ENCODE measurements at regions not wholly inside any gene's neighbourhood (a gene's known extent, or its start where the extent isn't known, plus 50 kb on each side); places are given as distances from the start of the nearest gene placed in this dataset.

DNA sequence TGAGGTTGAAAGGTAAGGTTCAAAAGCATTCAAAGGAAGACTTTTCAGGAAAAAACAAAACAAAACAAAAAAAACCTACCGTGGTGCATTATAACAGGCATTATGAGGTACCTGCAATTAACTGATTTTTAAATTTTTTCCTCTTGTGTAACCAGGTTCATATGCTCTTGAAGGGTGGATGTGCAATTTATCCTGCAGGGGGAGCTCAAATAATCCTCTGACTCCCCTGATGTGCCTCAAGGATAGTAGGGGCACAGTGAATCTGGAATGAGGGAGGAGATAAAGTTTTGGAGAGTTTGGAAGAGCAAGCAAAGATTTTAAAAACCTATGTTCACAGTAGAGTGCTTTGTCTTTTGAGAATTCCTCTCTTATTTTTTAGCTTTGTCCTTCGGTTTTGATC, 1349.4 kb downstream of the CDH8 start:
- in situ Hi-C loops (cut with MboI) = no loop called here
- Histone ChIP-seq H3K79me2 (ENCODE audit: insufficient read depth) (no peaks in the 10 kb centered on the region), H3K36me3 (ENCODE audit: low read depth) (no peaks in the 10 kb centered on the region), H3K4me2 (ENCODE audit: unreplicated experiment) (no peak overlapping the region), H4K20me1 (ENCODE audit: insufficient read depth) (no peaks in the 10 kb centered on the region), H3F3A (ENCODE audit: insufficient read depth) (no peaks in the 10 kb centered on the region), H3K9me3 (ENCODE audit: low read depth) (no peaks in the 10 kb centered on the region), H2AFZ (no peak overlapping the region), H3K9ac (no peak overlapping the region), H3K27ac (no peak overlapping the region), H3K27me3 (replicated peaks; ENCODE audit: insufficient read depth) (no peaks in the 10 kb centered on the region), H3K4me3 (no peak overlapping the region), H3K9me2 (ENCODE audit: insufficient read depth) (no peaks in the 10 kb centered on the region), H3K4me1 (ENCODE audit: insufficient read depth) (no peaks in the 10 kb centered on the region)
- WGBS, 2 experiments (ENCODE audit: low coverage in 1 of 2, low lambda C conversion rate in 2 of 2, missing lambda C conversion rate in 2 of 2) = 7 to 29% methylated on average over 2 of the region's 2 CpGs
- TF ChIP-seq EZH2 (IDR thresholded peaks at IDR 0.05; ENCODE audit: insufficient read depth, poor library complexity, severe bottlenecking) = no peak
- no peak for DNase-seq

DNA sequence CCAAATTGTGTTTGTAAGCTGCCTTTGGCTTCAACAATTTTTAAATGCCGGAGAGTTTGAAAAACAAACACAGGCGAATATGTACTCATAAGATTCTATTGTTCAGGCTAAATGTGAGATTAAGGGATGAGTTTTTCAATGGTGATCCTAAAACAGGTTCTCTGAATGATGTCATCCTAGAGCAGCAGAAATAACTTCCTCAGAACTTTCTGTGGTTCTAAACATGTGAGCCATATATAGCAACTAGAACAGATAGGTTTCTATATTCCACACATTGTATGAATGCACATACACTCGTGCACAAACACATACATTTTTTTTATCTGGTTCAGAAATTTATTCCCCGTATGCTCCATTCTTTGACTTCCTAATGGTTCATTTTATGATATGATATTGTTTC, 1352.2 kb downstream of the CDH8 start:
- TF ChIP-seq EZH2 (IDR thresholded peaks at IDR 0.05; ENCODE audit: insufficient read depth, poor library complexity, severe bottlenecking) (no peak), EZH2phosphoT487 (IDR thresholded peaks at IDR 0.05; ENCODE audit: insufficient read depth, low read depth) (no peak)
- WGBS, 2 experiments (ENCODE audit: low coverage in 1 of 2, low lambda C conversion rate in 2 of 2, missing lambda C conversion rate in 2 of 2) = 9 to 10% methylated on average over 4 of the region's 4 CpGs
- H4K20me1 ChIP-seq (ENCODE audit: insufficient read depth) = no peaks in the 10 kb centered on the region
- no peaks in the 10 kb centered on the region for H3K9me3 ChIP-seq (ENCODE audit: low read depth)
- in situ Hi-C loops (cut with MboI) = no loop called here
- no peak overlapping the region for H2AFZ ChIP-seq
- no peaks in the 10 kb centered on the region for H3K9me2 ChIP-seq (ENCODE audit: insufficient read depth)
- no peak overlapping the region for H3K4me3 ChIP-seq
- no peak overlapping the region for H3K4me2 ChIP-seq (ENCODE audit: unreplicated experiment)
- H3K36me3 ChIP-seq (ENCODE audit: low read depth) = no peaks in the 10 kb centered on the region
- no peaks in the 10 kb centered on the region for H3K27me3 ChIP-seq (replicated peaks; ENCODE audit: insufficient read depth)
- DNase-seq = no peak
- H3F3A ChIP-seq (ENCODE audit: insufficient read depth) = no peaks in the 10 kb centered on the region
- H3K9ac ChIP-seq = no peak overlapping the region
- no peaks in the 10 kb centered on the region for H3K4me1 ChIP-seq (ENCODE audit: insufficient read depth)
- no peaks in the 10 kb centered on the region for H3K79me2 ChIP-seq (ENCODE audit: insufficient read depth)
- no peak overlapping the region for H3K27ac ChIP-seq

DNA sequence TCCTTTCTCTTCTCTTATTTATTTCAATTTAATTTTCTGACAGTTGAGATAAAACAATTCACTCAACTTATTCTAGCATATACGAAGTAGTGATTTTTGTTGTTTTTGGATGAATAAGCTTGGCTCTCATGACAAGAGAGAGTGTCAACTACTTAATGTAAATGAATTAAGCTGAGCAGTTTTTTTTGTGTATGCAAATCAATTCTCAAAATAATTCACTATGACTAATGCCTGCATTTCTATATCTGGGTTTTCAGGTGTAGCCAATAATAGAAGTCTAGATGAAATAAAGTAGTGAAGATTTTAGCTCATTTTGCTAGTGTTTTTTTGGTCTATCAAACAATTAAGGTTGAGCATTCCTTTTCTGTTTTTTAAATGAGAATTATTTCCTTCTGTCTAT, 1354.0 kb downstream of the CDH8 start:
- no peaks in the 10 kb centered on the region for H3K36me3 ChIP-seq (ENCODE audit: low read depth)
- TF ChIP-seq EZH2phosphoT487 (IDR thresholded peaks at IDR 0.05; ENCODE audit: insufficient read depth, low read depth) (no peak), EZH2 (IDR thresholded peaks at IDR 0.05; ENCODE audit: insufficient read depth, poor library complexity, severe bottlenecking) (no peak)
- no peak overlapping the region for H2AFZ ChIP-seq
- no peak overlapping the region for H3K27ac ChIP-seq
- in situ Hi-C loops (cut with MboI) = no loop called here
- H3K4me1 ChIP-seq (ENCODE audit: insufficient read depth) = no peaks in the 10 kb centered on the region
- no peaks in the 10 kb centered on the region for H3K9me3 ChIP-seq (ENCODE audit: low read depth)
- DNase-seq = no peak
- H3K9ac ChIP-seq = no peak overlapping the region
- no peak overlapping the region for H3K4me2 ChIP-seq (ENCODE audit: unreplicated experiment)
- 27 to 41% methylated on average over 1 of the region's 1 CpG for WGBS, 2 experiments (ENCODE audit: low coverage in 1 of 2, low lambda C conversion rate in 2 of 2, missing lambda C conversion rate in 2 of 2)
- H3K9me2 ChIP-seq (ENCODE audit: insufficient read depth) = no peaks in the 10 kb centered on the region
- H3K27me3 ChIP-seq (replicated peaks; ENCODE audit: insufficient read depth) = no peaks in the 10 kb centered on the region
- H3K4me3 ChIP-seq = no peak overlapping the region
- H3K79me2 ChIP-seq (ENCODE audit: insufficient read depth) = no peaks in the 10 kb centered on the region
- H3F3A ChIP-seq (ENCODE audit: insufficient read depth) = no peaks in the 10 kb centered on the region
- no peaks in the 10 kb centered on the region for H4K20me1 ChIP-seq (ENCODE audit: insufficient read depth)

DNA sequence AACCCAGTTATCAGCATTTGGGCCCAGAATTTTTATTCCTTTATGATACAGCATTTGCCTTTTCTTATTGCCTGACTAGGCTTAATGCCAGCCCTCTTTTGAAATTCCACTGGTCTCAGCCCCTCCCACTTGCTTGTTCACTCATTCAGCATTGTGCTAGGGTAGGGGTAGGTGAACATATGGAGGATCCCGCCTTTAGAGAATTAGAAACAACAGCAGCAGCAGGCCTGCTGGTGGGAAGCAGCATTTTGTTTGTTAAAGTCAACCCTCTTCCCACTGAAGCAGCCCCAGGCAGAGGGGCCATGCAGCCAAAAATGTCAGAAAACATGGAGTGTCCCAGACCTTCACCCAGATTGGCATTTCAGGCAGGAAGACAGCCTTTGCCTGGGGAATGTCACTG, 1355.2 kb downstream of the CDH8 start:
- H3K4me1 ChIP-seq (ENCODE audit: insufficient read depth) = no peaks in the 10 kb centered on the region
- in situ Hi-C loops (cut with MboI) = no loop called here
- no peaks in the 10 kb centered on the region for H3K79me2 ChIP-seq (ENCODE audit: insufficient read depth)
- 7 to 10% methylated on average over 1 of the region's 1 CpG for WGBS, 2 experiments (ENCODE audit: low coverage in 1 of 2, low lambda C conversion rate in 2 of 2, missing lambda C conversion rate in 2 of 2)
- no peak overlapping the region for H3K9ac ChIP-seq
- H3K27me3 ChIP-seq (replicated peaks; ENCODE audit: insufficient read depth) = no peaks in the 10 kb centered on the region
- H3K4me3 ChIP-seq = no peak overlapping the region
- H2AFZ ChIP-seq = no peak overlapping the region
- H3K9me2 ChIP-seq (ENCODE audit: insufficient read depth) = no peaks in the 10 kb centered on the region
- no peaks in the 10 kb centered on the region for H3K36me3 ChIP-seq (ENCODE audit: low read depth)
- H3F3A ChIP-seq (ENCODE audit: insufficient read depth) = no peaks in the 10 kb centered on the region
- H4K20me1 ChIP-seq (ENCODE audit: insufficient read depth) = no peaks in the 10 kb centered on the region
- H3K9me3 ChIP-seq (ENCODE audit: low read depth) = no peaks in the 10 kb centered on the region
- H3K4me2 ChIP-seq (ENCODE audit: unreplicated experiment) = no peak overlapping the region
- TF ChIP-seq EZH2 (IDR thresholded peaks at IDR 0.05; ENCODE audit: insufficient read depth, poor library complexity, severe bottlenecking) (no peak), EZH2phosphoT487 (IDR thresholded peaks at IDR 0.05; ENCODE audit: insufficient read depth, low read depth) (no peak)
- no peak overlapping the region for H3K27ac ChIP-seq
- DNase-seq = no peak

DNA sequence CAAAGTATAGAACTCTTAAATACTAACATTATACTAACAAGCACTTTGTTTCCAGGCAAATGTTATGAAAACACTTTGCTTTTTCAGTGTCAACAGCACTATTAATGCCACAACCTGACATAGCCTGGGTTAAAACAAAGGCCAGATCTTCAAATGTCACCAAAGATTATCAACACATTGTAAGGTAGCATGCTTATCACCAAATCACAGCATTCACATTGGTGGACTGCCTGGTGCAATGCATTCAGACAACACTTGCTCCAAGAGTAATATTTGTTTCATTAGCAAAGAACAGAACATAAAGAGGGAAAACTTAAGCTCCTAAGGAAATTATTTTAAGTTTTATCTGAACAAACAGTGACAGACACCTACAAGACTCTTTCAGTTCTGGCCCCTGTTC, 1361.2 kb downstream of the CDH8 start:
- H3K27ac ChIP-seq = no peak overlapping the region
- no peaks in the 10 kb centered on the region for H4K20me1 ChIP-seq (ENCODE audit: insufficient read depth)
- DNase-seq = no peak
- H3K79me2 ChIP-seq (ENCODE audit: insufficient read depth) = no peaks in the 10 kb centered on the region
- in situ Hi-C loops (cut with MboI) = no loop called here
- no peaks in the 10 kb centered on the region for H3K9me2 ChIP-seq (ENCODE audit: insufficient read depth)
- no peaks in the 10 kb centered on the region for H3K4me1 ChIP-seq (ENCODE audit: insufficient read depth)
- no peak overlapping the region for H3K9ac ChIP-seq
- H3K4me2 ChIP-seq (ENCODE audit: unreplicated experiment) = no peak overlapping the region
- H3K4me3 ChIP-seq = no peak overlapping the region
- TF ChIP-seq EZH2 (IDR thresholded peaks at IDR 0.05; ENCODE audit: insufficient read depth, poor library complexity, severe bottlenecking) = no peak
- no peaks in the 10 kb centered on the region for H3K27me3 ChIP-seq (replicated peaks; ENCODE audit: insufficient read depth)
- no peaks in the 10 kb centered on the region for H3K9me3 ChIP-seq (ENCODE audit: low read depth)
- H2AFZ ChIP-seq = no peak overlapping the region
- no peaks in the 10 kb centered on the region for H3F3A ChIP-seq (ENCODE audit: insufficient read depth)
- H3K36me3 ChIP-seq (ENCODE audit: low read depth) = no peaks in the 10 kb centered on the region
